ENCODE measurements at regions not wholly inside any gene's neighbourhood (a gene's known extent, or its start where the extent isn't known, plus 50 kb on each side); places are given as distances from the start of the nearest gene placed in this dataset.

GRCh38 chr7:92939666-92940360 lies 103.4 kb upstream of the CDK6 start:
- Histone ChIP-seq H3K4me1 (ENCODE audit: insufficient read depth, low read length) (no peaks in the 10 kb centered on the region), H3K9ac (ENCODE audit: low read length) (no peak overlapping the region), H3K4me3 (ENCODE audit: low read length) (no peak overlapping the region), H3K36me3 (ENCODE audit: low read depth, low read length) (no peaks in the 10 kb centered on the region; the same call in 1 of the 2 replicates), H3K9me2 (replicated peaks; ENCODE audit: low read length) (no peaks in the 10 kb centered on the region), H2AFZ (ENCODE audit: low read length) (no peak overlapping the region), H4K20me1 (ENCODE audit: low read length) (no peaks in the 10 kb centered on the region), H3F3A (ENCODE audit: low read length, unreplicated experiment) (no peaks in the 10 kb centered on the region), H3K27me3 (ENCODE audit: low read length) (no peaks in the 10 kb centered on the region), H3K9me3 (ENCODE audit: low read length) (no peaks in the 10 kb centered on the region), H3K4me2 (ENCODE audit: low read length) (no peak overlapping the region), H3K79me2 (ENCODE audit: low read length) (no peaks in the 10 kb centered on the region), H3K27ac (ENCODE audit: low read length) (no peak overlapping the region)
- POLR2A ChIA-PET (ENCODE audit: unreplicated experiment) = interaction anchor here (0.6 kb wide), 1 partner anchor 14 kb away, joined by 11 read pairs; no protein-coding TSS in a partner anchor
- intact Hi-C loops (cut with micrococcal nuclease) = no loop called here
- no TSS peak for BruUV-seq (replicated peaks)
- CTCF ChIA-PET = no interaction called here
- DNase-seq (no peak), ATAC-seq (no peak)
- TF ChIP-seq EZH2phosphoT487 (IDR thresholded peaks at IDR 0.05; ENCODE audit: borderline replicate concordance, low read length) (no peak), EZH2 (IDR thresholded peaks at IDR 0.05; ENCODE audit: low read length, unreplicated experiment) (no peak)
- TF ChIP-seq, protein P1, sequence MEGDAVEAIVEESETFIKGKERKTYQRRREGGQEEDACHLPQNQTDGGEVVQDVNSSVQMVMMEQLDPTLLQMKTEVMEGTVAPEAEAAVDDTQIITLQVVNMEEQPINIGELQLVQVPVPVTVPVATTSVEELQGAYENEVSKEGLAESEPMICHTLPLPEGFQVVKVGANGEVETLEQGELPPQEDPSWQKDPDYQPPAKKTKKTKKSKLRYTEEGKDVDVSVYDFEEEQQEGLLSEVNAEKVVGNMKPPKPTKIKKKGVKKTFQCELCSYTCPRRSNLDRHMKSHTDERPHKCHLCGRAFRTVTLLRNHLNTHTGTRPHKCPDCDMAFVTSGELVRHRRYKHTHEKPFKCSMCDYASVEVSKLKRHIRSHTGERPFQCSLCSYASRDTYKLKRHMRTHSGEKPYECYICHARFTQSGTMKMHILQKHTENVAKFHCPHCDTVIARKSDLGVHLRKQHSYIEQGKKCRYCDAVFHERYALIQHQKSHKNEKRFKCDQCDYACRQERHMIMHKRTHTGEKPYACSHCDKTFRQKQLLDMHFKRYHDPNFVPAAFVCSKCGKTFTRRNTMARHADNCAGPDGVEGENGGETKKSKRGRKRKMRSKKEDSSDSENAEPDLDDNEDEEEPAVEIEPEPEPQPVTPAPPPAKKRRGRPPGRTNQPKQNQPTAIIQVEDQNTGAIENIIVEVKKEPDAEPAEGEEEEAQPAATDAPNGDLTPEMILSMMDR (conservative IDR thresholded peaks at IDR 0.05; ENCODE audit: low read depth, low read length) = no peak

DNA sequence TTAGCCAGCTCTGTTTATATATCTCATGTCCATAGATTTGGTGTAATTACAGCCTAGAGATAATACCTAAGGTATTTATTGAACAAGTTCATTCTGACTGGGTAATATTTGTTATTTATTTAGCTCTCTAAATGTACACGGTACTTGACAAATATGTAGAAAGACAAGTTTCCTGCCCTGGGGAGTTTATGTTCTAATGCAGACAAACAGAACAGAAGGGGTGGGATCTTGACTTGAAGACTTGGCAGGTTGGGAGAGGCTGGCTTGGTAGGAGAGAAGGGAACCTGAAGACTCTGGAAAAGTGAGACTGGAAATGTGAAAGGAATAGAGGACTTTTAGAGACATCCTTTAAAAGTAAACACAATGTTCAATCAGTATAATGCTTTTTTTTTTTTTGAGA lies 97.7 kb upstream of the CDK6 start:
- Histone ChIP-seq H4K20me1 (ENCODE audit: low read length) (no peaks in the 10 kb centered on the region), H3K36me3 (ENCODE audit: low read depth, low read length) (peaks cover 4% of the 10 kb centered on the region; the same call in 1 of the 2 replicates), H3K4me2 (ENCODE audit: low read length) (peak overlapping the region; percentile 55), H3K4me1 (ENCODE audit: insufficient read depth, low read length) (peaks cover 16% of the 10 kb centered on the region), H3K27ac (ENCODE audit: low read length) (peak overlapping the region; percentile 55), H3K27me3 (ENCODE audit: low read length) (no peaks in the 10 kb centered on the region), H3F3A (ENCODE audit: low read length, unreplicated experiment) (no peaks in the 10 kb centered on the region), H2AFZ (ENCODE audit: low read length) (no peak overlapping the region), H3K9ac (ENCODE audit: low read length) (no peak overlapping the region), H3K4me3 (ENCODE audit: low read length) (no peak overlapping the region), H3K9me2 (replicated peaks; ENCODE audit: low read length) (no peaks in the 10 kb centered on the region), H3K9me3 (ENCODE audit: low read length) (no peaks in the 10 kb centered on the region), H3K79me2 (ENCODE audit: low read length) (no peaks in the 10 kb centered on the region)
- intact Hi-C loops (cut with micrococcal nuclease) = no loop called here
- ChIA-PET CTCF (interaction anchor here (0.6 kb wide), 1 partner anchor 101 kb away, joined by 3 read pairs; no protein-coding TSS in a partner anchor), POLR2A (ENCODE audit: unreplicated experiment) (interaction anchor here (1.1 kb wide), 1 partner anchor 78 kb away, joined by 3 read pairs; no protein-coding TSS in a partner anchor)
- DNase-seq (peak; percentile 95), ATAC-seq (peak; percentile 97)
- no TSS peak for BruUV-seq (replicated peaks)
- TF ChIP-seq, protein P1 (conservative IDR thresholded peaks at IDR 0.05; ENCODE audit: low read depth, low read length) = no peak
- TF ChIP-seq EZH2phosphoT487 (IDR thresholded peaks at IDR 0.05; ENCODE audit: borderline replicate concordance, low read length) = no peak
- no peak for TF ChIP-seq EZH2 (IDR thresholded peaks at IDR 0.05; ENCODE audit: low read length, unreplicated experiment)

DNA sequence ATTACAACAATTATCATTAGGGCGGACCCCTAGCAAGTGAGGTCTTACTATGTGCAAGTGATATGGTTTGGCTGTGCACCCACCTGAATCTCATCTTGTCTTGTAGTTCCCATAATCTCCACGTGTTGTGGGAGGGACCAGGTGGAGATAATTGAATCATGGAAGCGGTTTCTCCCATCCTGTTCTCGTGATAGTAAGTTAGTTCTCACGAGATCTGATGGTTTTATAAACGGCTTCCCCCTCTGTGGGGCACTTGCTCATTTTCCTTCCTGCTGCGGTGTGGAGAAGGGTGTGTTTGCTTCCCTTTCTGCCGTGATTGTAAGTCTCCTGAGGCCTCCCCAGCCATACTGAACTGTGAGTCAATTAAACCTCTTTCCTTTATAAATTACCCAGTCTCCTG lies 96.1 kb upstream of the CDK6 start:
- no TSS peak for BruUV-seq (replicated peaks)
- ATAC-seq (no peak), DNase-seq (no peak)
- Histone ChIP-seq H3K4me3 (ENCODE audit: low read length) (no peak overlapping the region), H3K9me3 (ENCODE audit: low read length) (no peaks in the 10 kb centered on the region), H3K79me2 (ENCODE audit: low read length) (no peaks in the 10 kb centered on the region), H3K36me3 (ENCODE audit: low read depth, low read length) (peaks cover 4% of the 10 kb centered on the region; the same call in 1 of the 2 replicates), H3K4me2 (ENCODE audit: low read length) (no peak overlapping the region), H2AFZ (ENCODE audit: low read length) (no peak overlapping the region), H3K27me3 (ENCODE audit: low read length) (no peaks in the 10 kb centered on the region), H3F3A (ENCODE audit: low read length, unreplicated experiment) (no peaks in the 10 kb centered on the region), H3K4me1 (ENCODE audit: insufficient read depth, low read length) (peaks cover 16% of the 10 kb centered on the region), H3K9me2 (replicated peaks; ENCODE audit: low read length) (no peaks in the 10 kb centered on the region), H4K20me1 (ENCODE audit: low read length) (no peaks in the 10 kb centered on the region), H3K27ac (ENCODE audit: low read length) (no peak overlapping the region), H3K9ac (ENCODE audit: low read length) (no peak overlapping the region)
- TF ChIP-seq EZH2 (IDR thresholded peaks at IDR 0.05; ENCODE audit: low read length, unreplicated experiment) (no peak), EZH2phosphoT487 (IDR thresholded peaks at IDR 0.05; ENCODE audit: borderline replicate concordance, low read length) (no peak)
- TF ChIP-seq, protein P1 (conservative IDR thresholded peaks at IDR 0.05; ENCODE audit: low read depth, low read length) = no peak
- POLR2A ChIA-PET (ENCODE audit: unreplicated experiment) = no interaction called here
- intact Hi-C loops (cut with micrococcal nuclease) = no loop called here
- CTCF ChIA-PET = interaction anchor here (0.5 kb wide), 1 partner anchor 99 kb away, joined by 8 read pairs; no protein-coding TSS in a partner anchor
